ENCODE measurements at regions not wholly inside any gene's neighbourhood (a gene's known extent, or its start where the extent isn't known, plus 50 kb on each side); places are given as distances from the start of the nearest gene placed in this dataset.

GRCh38 chr18:68323921-68324320 is 391.0 kb downstream of the TMX3 start:
- Histone ChIP-seq H4K20me1 (ENCODE audit: insufficient read depth, low read length) (no peaks in the 10 kb centered on the region), H3K9me3 (ENCODE audit: low read length) (no peaks in the 10 kb centered on the region), H3K9me2 (ENCODE audit: low read depth, low read length) (no peaks in the 10 kb centered on the region), H3F3A (ENCODE audit: insufficient read depth, low read length) (no peaks in the 10 kb centered on the region), H3K36me3 (ENCODE audit: insufficient read depth, low read length) (no peaks in the 10 kb centered on the region), H3K4me2 (ENCODE audit: low read length) (no peak overlapping the region), H3K27ac (ENCODE audit: low read depth, low read length, poor library complexity, severe bottlenecking) (no peak overlapping the region), H3K4me3 (ENCODE audit: low read depth, low read length, poor library complexity, severe bottlenecking) (no peak overlapping the region), H3K27me3 (ENCODE audit: insufficient read depth, low read length) (no peaks in the 10 kb centered on the region), H3K79me2 (ENCODE audit: insufficient read depth, low read length) (no peaks in the 10 kb centered on the region), H3K9ac (ENCODE audit: low read length) (no peak overlapping the region), H2AFZ (ENCODE audit: low read length) (no peak overlapping the region), H3K4me1 (ENCODE audit: insufficient read depth, low read length, severe bottlenecking) (no peaks in the 10 kb centered on the region)
- TF ChIP-seq EZH2 (IDR thresholded peaks at IDR 0.05; ENCODE audit: borderline replicate concordance, low read length), result no peak
- no peak for TF ChIP-seq CTCF (IDR thresholded peaks at IDR 0.05; ENCODE audit: low read length)

GRCh38 chr18:68316636-68317035 is 398.3 kb downstream of the TMX3 start:
- H3K36me3 ChIP-seq (ENCODE audit: insufficient read depth, low read length), result no peaks in the 10 kb centered on the region
- H3K27me3 ChIP-seq (ENCODE audit: insufficient read depth, low read length), result no peaks in the 10 kb centered on the region
- H3K4me2 ChIP-seq (ENCODE audit: low read length), result no peak overlapping the region
- H3K9me2 ChIP-seq (ENCODE audit: low read depth, low read length), result no peaks in the 10 kb centered on the region
- H4K20me1 ChIP-seq (ENCODE audit: insufficient read depth, low read length), result no peaks in the 10 kb centered on the region
- no peak overlapping the region for H2AFZ ChIP-seq (ENCODE audit: low read length)
- H3K9ac ChIP-seq (ENCODE audit: low read length), result no peak overlapping the region
- no peaks in the 10 kb centered on the region for H3K9me3 ChIP-seq (ENCODE audit: low read length)
- H3F3A ChIP-seq (ENCODE audit: insufficient read depth, low read length), result no peaks in the 10 kb centered on the region
- TF ChIP-seq CTCF (IDR thresholded peaks at IDR 0.05; ENCODE audit: low read length) (no peak), EZH2 (IDR thresholded peaks at IDR 0.05; ENCODE audit: borderline replicate concordance, low read length) (no peak)
- no peak overlapping the region for H3K27ac ChIP-seq (ENCODE audit: low read depth, low read length, poor library complexity, severe bottlenecking)
- H3K4me3 ChIP-seq (ENCODE audit: low read depth, low read length, poor library complexity, severe bottlenecking), result no peak overlapping the region
- H3K79me2 ChIP-seq (ENCODE audit: insufficient read depth, low read length), result no peaks in the 10 kb centered on the region
- no peaks in the 10 kb centered on the region for H3K4me1 ChIP-seq (ENCODE audit: insufficient read depth, low read length, severe bottlenecking)

GRCh38 chr18:68314403-68314802 is 400.5 kb downstream of the TMX3 start:
- Histone ChIP-seq H3K27ac (ENCODE audit: low read depth, low read length, poor library complexity, severe bottlenecking) (no peak overlapping the region), H3K9ac (ENCODE audit: low read length) (no peak overlapping the region), H3K4me2 (ENCODE audit: low read length) (no peak overlapping the region), H3K4me1 (ENCODE audit: insufficient read depth, low read length, severe bottlenecking) (no peaks in the 10 kb centered on the region), H2AFZ (ENCODE audit: low read length) (no peak overlapping the region), H3K79me2 (ENCODE audit: insufficient read depth, low read length) (no peaks in the 10 kb centered on the region), H3F3A (ENCODE audit: insufficient read depth, low read length) (no peaks in the 10 kb centered on the region), H3K9me3 (ENCODE audit: low read length) (no peaks in the 10 kb centered on the region), H4K20me1 (ENCODE audit: insufficient read depth, low read length) (no peaks in the 10 kb centered on the region), H3K9me2 (ENCODE audit: low read depth, low read length) (no peaks in the 10 kb centered on the region), H3K4me3 (ENCODE audit: low read depth, low read length, poor library complexity, severe bottlenecking) (no peak overlapping the region), H3K27me3 (ENCODE audit: insufficient read depth, low read length) (no peaks in the 10 kb centered on the region), H3K36me3 (ENCODE audit: insufficient read depth, low read length) (no peaks in the 10 kb centered on the region)
- no peak for TF ChIP-seq EZH2 (IDR thresholded peaks at IDR 0.05; ENCODE audit: borderline replicate concordance, low read length)
- no peak for TF ChIP-seq CTCF (IDR thresholded peaks at IDR 0.05; ENCODE audit: low read length)

Data from OCI-LY1 (cell line).